SK-N-SH (cell line): ENCODE measurements at regions not wholly inside any gene's neighbourhood (a gene's known extent, or its start where the extent isn't known, plus 50 kb on each side); places are given as distances from the start of the nearest gene placed in this dataset.

Source experiments
- CTCF ChIA-PET: fragments of 300-600, 350-600 bp; formaldehyde crosslinking; extraction: SDS; loops from one replicate; lab custom pipeline; 2021; lab: Yijun Ruan, JAX
- POLR2A ChIA-PET: fragments of 350-600 bp; sonication (Branson Sonifier 250); formaldehyde crosslinking; extraction: SDS; loops from one replicate; lab custom pipeline; 2020; ENCODE audit warnings: antibody characterized with exemption, inconsistent platforms; lab: Yijun Ruan, JAX
- DNase-seq: peaks from one replicate; pipeline ENCODE4 v3.0.0; 2012
- H2AFZ ChIP-seq: fragments of 200-600 bp; sonication (generic); 2 replicates; pipeline ENCODE4 v1.8.1; 2016; ENCODE audit warnings: antibody characterized with exemption, mild to moderate bottlenecking, low read depth
- H3F3A ChIP-seq: fragments of 200-600 bp; sonication (generic); replicated peaks from 2 replicates; pipeline ENCODE3; 2016; ENCODE audit warnings: antibody characterized with exemption, mild to moderate bottlenecking; ENCODE audit not compliant: insufficient read depth
- H3K27ac ChIP-seq, 2 experiments: fragments of 200-500 bp in 1 of 2; fragments of 200-600 bp in 1 of 2; sonication (Bioruptor generic) in 1 of 2; sonication (generic), shearing (Covaris generic) in 1 of 2; 2 replicates each; pipeline versions ENCODE4 v1.5.1 to v1.6.1; 2014 to 2016; ENCODE audit warnings: low read depth in 2 of 2, inconsistent platforms in 1 of 2, low read length in 1 of 2, mild to moderate bottlenecking in 1 of 2, mixed read lengths in 1 of 2
- H3K27me3 ChIP-seq: fragments of 200-600 bp; sonication (generic), shearing (Covaris generic); 2 replicates; pipeline ENCODE4 v1.6.1; 2016; ENCODE audit warnings: mixed run types; ENCODE audit not compliant: insufficient read depth
- H3K36me3 ChIP-seq, 2 experiments: fragments of 200-500 bp in 1 of 2; fragments of 200-600 bp in 1 of 2; sonication (Bioruptor generic) in 1 of 2; sonication (generic) in 1 of 2; replicated peaks in 1 of 2; 2 replicates each; pipeline versions ENCODE3 to v1.5.1; 2014 to 2016; ENCODE audit warnings: low read length in 1 of 2, mild to moderate bottlenecking in 1 of 2; ENCODE audit not compliant: insufficient read depth in 2 of 2, control insufficient read depth in 1 of 2
- H3K4me1 ChIP-seq, 2 experiments: fragments of 200-500 bp in 1 of 2; fragments of 200-600 bp in 1 of 2; sonication (Bioruptor generic) in 1 of 2; sonication (generic), shearing (Covaris generic) in 1 of 2; 2 replicates each; pipeline versions ENCODE4 v1.5.1 to v1.6.1; 2014 to 2016; ENCODE audit warnings: low read depth in 1 of 2, low read length in 1 of 2, mixed run types in 1 of 2; ENCODE audit not compliant: insufficient read depth in 2 of 2, control insufficient read depth in 1 of 2
- H3K4me2 ChIP-seq: fragments of 200-600 bp; sonication (generic), shearing (Covaris generic); 2 replicates; pipeline ENCODE4 v1.6.1; 2017; ENCODE audit warnings: mixed run types
- H3K4me3 ChIP-seq, 2 experiments: fragments of 200-500 bp in 1 of 2; fragments of 200-600 bp in 1 of 2; sonication (Bioruptor generic) in 1 of 2; sonication (generic), shearing (Covaris generic) in 1 of 2; 2 replicates each; pipeline versions ENCODE4 v1.5.1 to v1.8.1; 2014 to 2016; ENCODE audit warnings: low read depth in 2 of 2, inconsistent platforms in 1 of 2, low read length in 1 of 2, mild to moderate bottlenecking in 1 of 2, mixed read lengths in 1 of 2, moderate library complexity in 1 of 2
- H3K79me2 ChIP-seq: fragments of 200-600 bp; sonication (generic); 2 replicates; pipeline ENCODE4 v1.8.1; 2017; ENCODE audit warnings: mild to moderate bottlenecking; ENCODE audit not compliant: insufficient read depth
- H3K9ac ChIP-seq: fragments of 200-600 bp; sonication (generic); 2 replicates; pipeline ENCODE4 v1.6.1; 2017; ENCODE audit warnings: mixed run types
- H3K9me2 ChIP-seq: fragments of 200-600 bp; sonication (generic); 2 replicates; pipeline ENCODE4 v1.6.1; 2017; ENCODE audit warnings: mixed run types
- H3K9me3 ChIP-seq: fragments of 200-600 bp; sonication (generic); 2 replicates; pipeline ENCODE4 v1.6.1; 2017; ENCODE audit warnings: mixed run types, mild to moderate bottlenecking, moderate library complexity
- H4K20me1 ChIP-seq: fragments of 200-600 bp; sonication (generic); 2 replicates; pipeline ENCODE4 v1.6.1; 2017; ENCODE audit warnings: mild to moderate bottlenecking, mixed run types; ENCODE audit not compliant: insufficient read depth
- ELF1 ChIP-seq: IDR thresholded peaks from 2 replicates; pipeline ENCODE4 v1.4.0; 2012
- FOXM1 ChIP-seq: IDR thresholded peaks from 2 replicates; pipeline ENCODE4 v1.4.0; 2012; ENCODE audit warnings: low read depth, mild to moderate bottlenecking
- GABPA ChIP-seq: IDR thresholded peaks from 2 replicates; pipeline ENCODE4 v1.4.0; 2012; ENCODE audit warnings: low read depth, mild to moderate bottlenecking
- IRF3 ChIP-seq: fragments of 150-350 bp; IDR thresholded peaks from 2 replicates; pipeline ENCODE4 v1.6.1; 2016; ENCODE audit warnings: mild to moderate bottlenecking, low read depth, low read length
- MEF2A ChIP-seq: IDR thresholded peaks from 2 replicates; pipeline ENCODE4 v1.4.0; 2012; ENCODE audit warnings: low read depth, borderline replicate concordance
- SMC3 ChIP-seq: IDR thresholded peaks from 2 replicates; pipeline ENCODE4 v1.6.1; 2012; ENCODE audit warnings: low read depth, low read length, improper control_type of control experiment
- TAF1 ChIP-seq: IDR thresholded peaks from 2 replicates; pipeline ENCODE4 v1.6.1; 2012; ENCODE audit warnings: low read depth, mild to moderate bottlenecking, low read length, moderate library complexity, borderline replicate concordance
- TEAD4 ChIP-seq: IDR thresholded peaks from 2 replicates; pipeline ENCODE4 v1.4.0; 2012; ENCODE audit warnings: mild to moderate bottlenecking, borderline replicate concordance; ENCODE audit not compliant: insufficient read depth
- USF1 ChIP-seq: IDR thresholded peaks from 2 replicates; pipeline ENCODE4 v1.4.0; 2012; ENCODE audit warnings: low read depth, borderline replicate concordance
- YY1 ChIP-seq: IDR thresholded peaks from 2 replicates; pipeline ENCODE4 v1.4.0; 2012; ENCODE audit warnings: low read depth, mild to moderate bottlenecking
- ZBTB33 ChIP-seq: IDR thresholded peaks from 2 replicates; pipeline ENCODE4 v1.4.0; 2012; ENCODE audit warnings: low read depth, borderline replicate concordance
- WGBS: methylation state at CpG from one replicate; pipeline ENCODE4 v1.1.6; 2017; ENCODE audit warnings: low lambda C conversion rate; 5-methylcytosine and 5-hydroxymethylcytosine counted together

GRCh38 chr21:16034446-16035190, 304.8 kb downstream of the USP25 start:
- Histone ChIP-seq H3K9me2 (no peaks in the 10 kb centered on the region), H3K9ac (no peak overlapping the region), H3K9me3 (no peaks in the 10 kb centered on the region), H4K20me1 (no peaks in the 10 kb centered on the region), H3K27ac (no peak overlapping the region), H3K4me1 (no peaks in the 10 kb centered on the region), H3K4me2 (no peak overlapping the region), H3F3A (no peaks in the 10 kb centered on the region), H2AFZ (no peak overlapping the region), H3K27me3 (no peaks in the 10 kb centered on the region), H3K4me3 (no peak overlapping the region), H3K79me2 (no peaks in the 10 kb centered on the region), H3K36me3 (no peaks in the 10 kb centered on the region)
- CTCF ChIA-PET = interaction anchor here (1.8 kb wide), 1 partner anchor 48 kb away, joined by 5 read pairs; no protein-coding TSS in a partner anchor
- DNase-seq = no peak
- WGBS = 0% methylated on average over 1 of the region's 1 CpG
- no peak for TF ChIP-seq TAF1
- TF ChIP-seq USF1 = no peak
- no peak for TF ChIP-seq ZBTB33
- TF ChIP-seq TEAD4 = no peak
- TF ChIP-seq GABPA = no peak
- TF ChIP-seq SMC3 = no peak
- TF ChIP-seq FOXM1 = no peak
- no peak for TF ChIP-seq YY1
- POLR2A ChIA-PET = no interaction called here

- POLR2A ChIA-PET = no interaction called here
- Histone ChIP-seq H3K9ac (no peak overlapping the region), H3K79me2 (no peaks in the 10 kb centered on the region), H3K9me2 (no peaks in the 10 kb centered on the region), H3K27me3 (no peaks in the 10 kb centered on the region), H3K27ac (no peak overlapping the region), H3K4me3 (no peak overlapping the region), H3K9me3 (no peaks in the 10 kb centered on the region), H2AFZ (no peak overlapping the region), H3K36me3 (no peaks in the 10 kb centered on the region), H3F3A (no peaks in the 10 kb centered on the region), H3K4me1 (no peaks in the 10 kb centered on the region; a peak in 1 of 4 replicates), H3K4me2 (no peak overlapping the region), H4K20me1 (no peaks in the 10 kb centered on the region)
- TF ChIP-seq TAF1 = no peak
- no peak for TF ChIP-seq IRF3
- no peak for TF ChIP-seq ELF1
- no peak for TF ChIP-seq MEF2A
- DNase-seq = no peak
- 35% methylated on average over 5 of the region's 5 CpGs for WGBS
- CTCF ChIA-PET = interaction anchor here (0.6 to 1.7 kb wide), 2 partner anchors 16 to 772 kb away, joined by 3 to 5 read pairs; no protein-coding TSS in a partner anchor
Observed at GRCh38 chr21:16037421-16037955, 307.7 kb downstream of the USP25 start.
